Sciatic nerve (tissue), 2 donors: ENCODE measurements at regions not wholly inside any gene's neighbourhood (a gene's known extent, or its start where the extent isn't known, plus 50 kb on each side); places are given as distances from the start of the nearest gene placed in this dataset.

Source experiments
- ATAC-seq: fragments of 200-7000 bp; cut with Tn5 transposase; one replicate; pipeline ENCODE4 v1.9.1; 2020; ENCODE audit warnings: mild to moderate bottlenecking, moderate library complexity
- DNase-seq: peaks from one replicate; pipeline ENCODE4 v3.0.0-alpha.2; 2020; ENCODE audit warnings: low spot score
- intact Hi-C: fragments of 100-400 bp; cut with DNase I; formaldehyde crosslinking; loops from one replicate; pipeline ENCODE4 v1.14.2; 2022
- donor health status: DM: no; HTN: no; CAD: no.
- donor health status: DM: no; HTN: no; CAD: no.

- DNase-seq (no peak), ATAC-seq (no peak)
- intact Hi-C loops = no loop called here
Observed at GRCh38 chr3:72183489-72183888, 398.5 kb upstream of the PROK2 start.

GRCh38 chr3:72182206-72182605 is 397.3 kb upstream of the PROK2 start:
- DNase-seq (no peak), ATAC-seq (no peak)
- intact Hi-C loops = no loop called here

- intact Hi-C loops = no loop called here
- ATAC-seq = no peak
Observed at GRCh38 chr3:72181251-72181650, 396.3 kb upstream of the PROK2 start.

DNA sequence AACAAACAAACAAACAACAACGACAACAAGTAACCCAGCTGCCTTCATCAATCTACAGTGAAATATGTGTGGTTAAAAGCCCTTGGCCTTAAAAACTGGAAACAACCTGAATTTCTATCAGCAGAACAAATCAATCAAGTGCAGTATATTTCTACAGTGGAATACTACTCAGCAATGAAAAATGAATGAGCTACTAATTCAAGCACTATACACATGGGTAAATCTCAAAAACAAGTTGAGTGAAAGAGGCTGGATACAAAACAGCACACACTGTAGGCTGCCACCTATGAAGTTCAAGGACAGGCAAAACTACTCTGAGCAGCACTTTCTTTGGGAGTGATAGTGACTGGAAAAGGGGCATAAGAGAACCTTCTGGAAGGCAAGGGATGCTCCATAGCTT is 395.5 kb upstream of the PROK2 start:
- ATAC-seq (no peak), DNase-seq (no peak)
- intact Hi-C loops = no loop called here

More at GRCh38 chr3:72181251-72181650, 396.3 kb upstream of the PROK2 start:
- no peak for DNase-seq

DNA sequence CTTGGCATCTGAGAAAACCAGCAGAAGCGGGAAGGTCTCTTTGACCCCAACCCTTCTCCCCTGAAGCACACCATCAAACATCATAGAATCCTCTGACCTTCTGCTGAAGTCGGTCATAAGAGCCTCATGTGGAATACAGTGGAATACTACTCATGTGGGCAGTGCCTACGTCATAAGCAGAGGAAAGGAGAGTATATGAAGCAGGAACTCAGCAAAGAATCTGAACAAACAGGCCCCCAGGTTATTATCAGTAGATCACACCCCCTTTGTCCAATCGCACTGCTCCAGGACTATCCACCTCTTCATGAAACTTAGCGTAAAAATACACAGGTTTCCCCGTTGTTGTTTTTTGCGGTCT is 394.1 kb upstream of the PROK2 start:
- no peak for ATAC-seq
- no peak for DNase-seq
- intact Hi-C loops = no loop called here

- ATAC-seq = no peak
- intact Hi-C loops = no loop called here
Observed at GRCh38 chr3:72178463-72179106, 393.6 kb upstream of the PROK2 start.

DNA sequence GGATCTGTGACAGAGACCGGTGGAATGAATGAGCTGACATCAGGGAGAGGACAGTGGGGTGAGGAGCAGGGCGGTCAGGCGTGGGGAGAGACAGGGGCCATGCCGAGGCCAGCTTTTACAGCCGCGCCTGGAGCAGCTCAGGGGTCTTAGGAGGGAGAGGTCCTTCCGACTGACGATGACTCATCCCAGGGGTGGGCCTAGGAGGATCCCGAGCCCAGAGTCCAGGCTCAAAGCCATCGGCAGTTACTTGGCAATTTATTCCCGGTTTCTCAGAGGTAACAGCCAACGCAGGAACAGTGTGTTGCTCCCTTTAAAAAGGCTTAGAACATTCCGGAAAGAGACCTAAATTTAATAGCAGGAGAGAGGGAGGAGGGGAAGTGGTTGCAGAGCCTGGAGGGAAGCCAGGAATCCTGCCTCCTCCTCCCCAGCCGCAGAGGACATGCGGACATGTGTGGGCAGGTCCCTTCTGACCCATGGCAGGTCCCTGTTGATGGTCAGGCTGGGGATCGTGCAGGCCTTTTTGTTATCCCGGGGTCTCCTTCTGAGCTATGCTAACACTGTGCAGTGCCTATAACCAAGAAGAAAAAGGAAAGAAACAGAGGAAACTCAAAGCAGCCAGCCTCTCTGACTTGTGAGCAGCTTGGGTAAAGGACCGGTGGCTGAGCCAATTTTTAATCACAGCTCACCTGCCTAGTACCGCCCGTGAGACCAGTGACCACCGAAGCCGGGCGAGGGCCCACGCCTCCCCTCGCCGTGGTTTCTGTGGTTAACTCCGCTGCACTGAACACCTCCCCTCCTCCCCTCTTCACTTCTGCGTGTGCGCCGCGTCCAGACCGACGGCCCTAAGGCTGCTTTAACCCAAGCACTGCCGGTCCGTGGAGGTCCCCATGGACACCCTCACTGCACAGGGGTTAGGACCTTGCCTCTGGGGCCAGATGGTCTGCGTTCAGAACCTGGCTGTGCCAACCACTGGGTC is 392.4 kb upstream of the PROK2 start:
- ATAC-seq = peak; percentile 58
- peak; percentile 69 for DNase-seq
- intact Hi-C loops = no loop called here

More at GRCh38 chr3:72178463-72179106, 393.6 kb upstream of the PROK2 start:
- DNase-seq = no peak

GRCh38 chr3:72176537-72177041 is 391.6 kb upstream of the PROK2 start:
- DNase-seq = no peak
- intact Hi-C loops = no loop called here
- ATAC-seq = no peak

- DNase-seq (no peak), ATAC-seq (no peak)
- intact Hi-C loops = no loop called here
Observed at GRCh38 chr3:72175296-72175858, 390.4 kb upstream of the PROK2 start.

DNA sequence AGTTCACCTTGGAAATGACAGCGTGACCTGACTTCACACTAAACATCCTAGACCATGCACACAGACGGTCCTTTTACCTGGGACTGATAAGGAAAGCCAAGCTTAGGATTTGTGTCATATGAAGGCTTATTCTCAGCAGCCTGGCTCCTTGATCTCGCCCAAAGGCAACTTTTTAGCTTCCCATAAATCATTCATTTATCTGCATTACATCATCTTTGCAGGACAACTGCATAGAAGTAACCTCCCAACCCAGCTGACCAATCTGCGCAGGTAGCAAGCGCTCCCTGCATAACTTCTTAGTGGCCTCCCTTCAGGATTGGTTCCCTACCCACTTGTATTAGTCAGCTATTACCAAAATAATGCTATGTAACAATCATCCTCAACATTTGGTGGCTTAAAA is 389.9 kb upstream of the PROK2 start:
- DNase-seq (no peak), ATAC-seq (no peak)
- intact Hi-C loops = no loop called here

DNA sequence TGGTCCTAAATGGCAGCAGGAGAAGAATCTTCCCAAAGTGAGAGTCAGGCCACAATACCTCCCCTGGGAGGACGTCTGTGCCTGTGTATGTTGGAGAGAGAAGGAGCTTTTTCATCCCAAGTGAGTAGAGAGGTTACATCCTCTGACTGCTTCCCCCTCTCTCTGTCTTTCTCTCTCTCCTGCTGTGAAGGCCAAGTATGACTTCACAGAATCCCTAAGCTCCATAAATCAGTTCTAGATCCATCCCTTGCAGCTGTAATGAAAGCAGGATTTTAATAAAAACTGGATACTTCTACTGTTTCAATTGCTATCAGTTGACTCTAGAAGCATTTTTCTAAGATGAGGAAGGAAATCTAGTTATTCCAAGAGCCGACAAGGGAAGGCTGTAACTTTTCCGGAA is 389.1 kb upstream of the PROK2 start:
- intact Hi-C loops = no loop called here
- peak; percentile 25 for ATAC-seq
- no peak for DNase-seq

DNA sequence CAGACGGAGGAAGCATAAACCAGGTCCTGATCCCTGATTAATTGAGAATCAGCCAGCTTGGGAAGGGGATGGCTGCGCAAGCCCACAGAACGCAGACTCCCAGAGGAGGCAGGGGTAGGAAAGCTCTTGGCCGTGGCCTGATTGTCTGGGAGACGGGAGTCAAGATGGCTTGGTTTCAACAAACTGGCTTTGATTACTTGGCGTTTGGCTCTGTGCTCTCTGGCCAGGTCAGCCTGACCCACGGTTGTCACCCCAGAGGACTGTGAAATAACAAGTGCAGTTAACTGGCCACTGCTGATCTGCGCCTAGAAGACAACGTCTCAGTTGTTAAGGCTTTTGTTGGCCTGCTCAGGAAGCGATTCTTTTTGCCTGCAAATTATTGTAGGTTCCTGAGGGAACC is 387.0 kb upstream of the PROK2 start:
- peak; percentile 68 for DNase-seq
- intact Hi-C loops = no loop called here
- ATAC-seq = peak; percentile 84

- DNase-seq (no peak), ATAC-seq (peak; percentile 85)
- intact Hi-C loops = no loop called here
Observed at GRCh38 chr3:72171463-72171881, 386.5 kb upstream of the PROK2 start.

GRCh38 chr3:72169561-72170472 is 384.9 kb upstream of the PROK2 start:
- ATAC-seq (no peak), DNase-seq (no peak)
- intact Hi-C loops = no loop called here

GRCh38 chr3:72169120-72169519 is 384.2 kb upstream of the PROK2 start:
- no peak for DNase-seq
- no peak for ATAC-seq
- intact Hi-C loops = no loop called here

DNA sequence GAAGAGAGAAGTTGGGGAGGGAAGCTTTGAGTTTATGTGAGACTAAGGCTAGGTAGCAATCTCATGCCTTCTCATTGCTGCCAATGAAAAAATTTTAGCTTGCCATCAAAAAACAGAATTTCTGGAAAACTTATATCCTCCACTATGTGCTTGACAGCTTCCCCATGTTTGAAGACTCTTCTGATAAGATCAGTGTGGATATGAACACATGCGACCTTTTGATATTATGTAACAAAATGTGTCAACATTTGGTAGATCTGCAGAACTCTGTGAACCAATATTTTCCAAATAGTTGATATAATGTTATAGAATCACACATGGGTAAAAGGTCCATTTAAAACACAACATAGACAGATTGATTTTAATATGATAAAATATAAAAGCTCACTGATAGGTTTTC is 380.9 kb upstream of the PROK2 start:
- intact Hi-C loops = no loop called here
- no peak for DNase-seq

DNA sequence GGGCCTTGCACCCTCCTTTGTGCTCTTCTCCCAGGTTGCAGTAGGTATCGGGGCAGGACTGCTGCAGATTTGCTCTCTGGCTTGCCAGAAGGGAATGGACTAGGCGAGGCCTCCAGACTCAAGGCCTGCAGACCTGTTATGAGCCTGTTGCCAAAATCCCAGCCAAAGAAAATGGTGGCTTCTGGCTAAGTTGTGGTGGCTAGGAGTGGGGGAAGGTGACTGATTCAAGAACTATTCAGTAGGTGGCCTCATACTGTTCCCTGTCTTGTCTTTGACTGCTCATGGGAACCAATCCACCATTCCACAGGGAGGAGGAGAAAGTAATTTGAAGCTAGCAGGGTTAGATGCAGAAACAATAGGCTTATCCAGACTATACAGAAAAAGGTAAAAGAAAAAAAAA is 380.4 kb upstream of the PROK2 start:
- ATAC-seq (no peak), DNase-seq (no peak)
- intact Hi-C loops = no loop called here

More for the DNA sequence above, 380.9 kb upstream of the PROK2 start:
- ATAC-seq = no peak

DNA sequence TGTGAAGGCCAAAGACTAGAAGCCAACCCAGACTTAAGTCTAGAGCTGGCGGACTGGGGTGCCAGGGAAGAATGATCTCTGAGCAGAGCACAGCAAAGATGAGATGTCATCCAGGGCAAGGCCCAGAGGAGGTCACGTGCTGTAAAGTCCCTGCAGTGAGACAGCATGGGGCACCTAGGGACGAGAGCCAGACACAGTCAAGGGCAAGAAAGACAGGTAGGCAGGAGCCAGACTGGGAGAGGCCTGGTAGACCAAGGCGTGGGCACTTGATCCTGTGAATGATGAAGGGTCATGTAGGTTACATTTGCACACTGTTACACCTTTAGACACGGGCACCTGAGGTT is 379.7 kb upstream of the PROK2 start:
- DNase-seq (no peak), ATAC-seq (no peak)
- intact Hi-C loops = no loop called here
